NCI-H2227 (cell line): ENCODE measurements at regions not wholly inside any gene's neighbourhood (a gene's known extent, or its start where the extent isn't known, plus 50 kb on each side); places are given as distances from the start of the nearest gene placed in this dataset.
"Not testable (repeated sequence)": the region's sequence is repeated elsewhere in the genome, so short reads cannot be mapped to it uniquely, and the experiment has no call there.

Source experiments
- DNase-seq: peaks from one replicate; lab custom pipeline; 2025; ENCODE audit not compliant: unreplicated experiment; lab: John Stamatoyannopoulos, UW

- no peak for DNase-seq
Observed at GRCh38 chr2:167602122-167602521, 645.3 kb downstream of the STK39 start.

DNA sequence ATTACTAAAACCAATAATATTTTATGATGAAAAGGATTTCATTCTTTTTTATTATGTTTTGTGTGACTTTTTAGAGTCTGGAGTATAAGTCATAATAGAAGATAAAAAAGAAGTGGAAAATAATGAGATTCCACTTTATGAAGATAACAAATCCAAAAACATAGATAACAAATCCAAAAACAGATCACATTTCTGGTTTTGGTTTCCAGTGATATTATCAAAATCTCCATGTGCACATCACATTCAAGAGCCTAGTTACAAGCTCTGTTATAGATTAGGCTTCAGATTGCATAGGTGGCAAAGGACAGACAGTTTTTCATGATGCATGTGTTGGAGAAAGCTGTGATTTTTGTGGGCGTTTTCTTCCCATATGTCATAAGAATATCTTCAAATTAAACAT is 648.2 kb downstream of the STK39 start:
- DNase-seq = no peak

GRCh38 chr2:167595839-167596471 is 651.4 kb downstream of the STK39 start:
- DNase-seq = no peak

- DNase-seq = no peak
Observed at GRCh38 chr2:167595021-167595420, 652.4 kb downstream of the STK39 start.

- DNase-seq = no peak
Observed at GRCh38 chr2:167592441-167592840, 655.0 kb downstream of the STK39 start.

GRCh38 chr2:167582619-167583018 is 664.8 kb downstream of the STK39 start:
- DNase-seq = no peak

GRCh38 chr2:167581961-167582574 is 665.3 kb downstream of the STK39 start:
- no peak for DNase-seq

DNA sequence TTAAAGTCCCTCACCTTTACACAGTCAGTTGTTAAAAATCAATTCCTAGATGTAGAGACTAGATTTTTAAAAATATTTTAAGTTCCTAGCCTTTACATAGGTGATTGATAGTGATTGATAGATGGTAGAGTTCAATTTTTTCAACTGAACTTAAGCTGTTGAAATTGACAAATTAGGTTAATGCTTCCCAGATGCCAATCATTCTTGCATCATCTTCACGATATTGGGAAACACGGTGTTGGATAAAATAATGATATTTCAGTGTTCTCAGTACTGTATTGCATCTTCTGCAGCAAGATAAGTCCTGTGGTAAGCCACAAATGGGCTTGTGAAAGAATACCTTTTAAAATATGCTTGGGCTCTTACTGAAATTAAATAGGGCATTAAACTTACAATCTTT is 667.6 kb downstream of the STK39 start:
- no peak for DNase-seq

GRCh38 chr2:167575276-167575675 is 672.1 kb downstream of the STK39 start:
- DNase-seq = no peak

GRCh38 chr2:167572883-167573619 is 674.3 kb downstream of the STK39 start:
- no peak for DNase-seq

GRCh38 chr2:167570370-167570769 is 677.0 kb downstream of the STK39 start:
- no peak for DNase-seq

DNA sequence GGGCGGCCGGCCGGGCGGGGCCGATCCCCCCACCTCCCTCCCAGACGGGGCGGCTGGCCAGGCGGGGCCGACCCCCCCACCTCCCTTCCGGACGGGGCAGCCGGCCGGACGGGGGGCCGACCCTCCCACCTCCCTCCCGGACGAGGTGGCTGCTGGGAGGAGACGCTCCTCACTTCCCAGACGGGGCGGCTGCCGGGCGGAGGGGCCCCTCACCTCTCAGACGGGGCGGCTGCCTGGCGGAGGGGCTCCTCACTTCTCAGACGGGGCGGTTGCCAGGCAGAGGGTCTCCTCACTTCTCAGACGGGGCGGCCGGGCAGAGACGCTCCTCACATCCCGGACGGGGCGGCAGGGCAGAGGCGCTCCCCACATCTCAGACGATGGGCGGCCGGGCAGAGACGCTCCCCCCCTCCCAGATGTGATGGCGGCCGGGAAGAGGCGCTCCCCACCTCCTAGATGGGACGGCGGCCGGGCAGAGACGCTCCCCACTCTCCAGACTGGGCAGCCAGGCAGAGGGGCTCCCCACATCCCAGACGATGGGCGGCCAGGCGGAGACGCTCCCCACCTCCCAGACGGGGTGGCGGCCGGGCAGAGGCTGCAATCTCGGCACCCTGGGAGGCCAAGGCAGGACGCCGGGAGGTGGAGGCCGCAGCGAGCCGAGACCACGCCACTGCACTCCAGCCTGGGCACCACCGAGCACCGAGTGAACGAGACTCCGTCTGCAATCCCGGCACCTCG is 675.8 kb downstream of the XIRP2 start:
- DNase-seq = not testable (repeated sequence)

GRCh38 chr2:167558272-167558991 is 670.2 kb downstream of the XIRP2 start:
- not testable (repeated sequence) for DNase-seq

- no peak for DNase-seq
Observed at GRCh38 chr2:167555098-167555720, 666.9 kb downstream of the XIRP2 start.

GRCh38 chr2:167553635-167554034 is 665.4 kb downstream of the XIRP2 start:
- DNase-seq = no peak

GRCh38 chr2:167551416-167551815 is 663.1 kb downstream of the XIRP2 start:
- no peak for DNase-seq

DNA sequence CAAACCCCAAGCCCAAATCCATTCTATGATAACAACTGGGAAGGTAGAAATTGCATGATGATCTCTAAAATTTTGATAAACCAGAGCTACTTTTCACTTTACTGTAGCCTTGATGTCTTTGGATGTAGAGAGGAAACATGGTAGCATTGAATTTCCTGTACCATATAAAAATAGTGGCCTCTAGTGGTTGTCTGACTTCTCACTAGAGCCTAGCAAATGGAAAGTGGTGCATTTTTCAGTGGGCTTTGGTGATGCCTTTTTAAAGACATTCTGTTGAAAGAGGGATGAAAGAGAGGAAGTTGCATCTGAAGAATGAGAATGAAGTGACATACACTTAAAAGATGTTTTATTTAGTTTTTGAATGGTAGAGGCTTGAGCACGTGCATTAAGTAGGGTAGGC is 662.2 kb downstream of the XIRP2 start:
- peak; percentile 11 for DNase-seq

- DNase-seq = no peak
Observed at GRCh38 chr2:167548396-167548795, 660.1 kb downstream of the XIRP2 start.

DNA sequence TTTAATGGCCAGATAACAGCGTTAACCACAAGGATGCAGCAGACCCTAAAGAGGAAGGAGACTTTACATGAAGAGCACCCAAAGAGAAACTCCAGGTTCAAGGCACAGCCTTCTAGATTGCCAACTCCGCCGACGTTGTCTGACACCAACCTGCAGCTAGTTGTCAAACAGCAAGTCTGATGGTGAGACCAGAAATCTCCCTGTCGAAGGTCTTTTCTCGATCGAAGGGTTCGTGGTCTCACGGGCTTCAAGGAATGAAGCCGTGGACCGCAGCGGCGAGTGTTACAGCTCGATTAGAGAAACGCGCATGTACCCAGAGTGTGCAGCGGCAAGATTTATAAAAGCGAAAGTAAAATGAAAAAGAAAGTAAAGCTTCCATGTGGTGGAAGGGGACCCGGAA is 656.3 kb downstream of the XIRP2 start:
- no peak for DNase-seq

- no peak for DNase-seq
Observed at GRCh38 chr2:167543721-167544120, 655.4 kb downstream of the XIRP2 start.

- DNase-seq = no peak
Observed at GRCh38 chr2:167537743-167538142, 649.5 kb downstream of the XIRP2 start.
